ENCODE measurements at regions not wholly inside any gene's neighbourhood (a gene's known extent, or its start where the extent isn't known, plus 50 kb on each side); places are given as distances from the start of the nearest gene placed in this dataset.

- TF ChIP-seq POLR2A (IDR thresholded peaks at IDR 0.05) (no peak), CTCF (IDR thresholded peaks at IDR 0.05) (no peak)
These were observed 202.5 kb upstream of the MAMLD1 start for GRCh38 chrX:150160656-150161055.

All from right lobe of liver (tissue), 4 donors.